ENCODE measurements at regions not wholly inside any gene's neighbourhood (a gene's known extent, or its start where the extent isn't known, plus 50 kb on each side); places are given as distances from the start of the nearest gene placed in this dataset.

- no peak for DNase-seq
Measured at GRCh38 chr12:97989366-97989940, 525.9 kb upstream of the TMPO start.

GRCh38 chr12:97994746-97995484 is 520.5 kb upstream of the TMPO start:
- DNase-seq = no peak

- DNase-seq = no peak
Measured at GRCh38 chr12:97995559-97995958, 519.8 kb upstream of the TMPO start.

GRCh38 chr12:98001430-98001829 is 514.0 kb upstream of the TMPO start:
- DNase-seq = no peak

- no peak for DNase-seq
Measured at GRCh38 chr12:98002887-98003493, 512.4 kb upstream of the TMPO start.

- DNase-seq = no peak
Measured at GRCh38 chr12:98007963-98008362, 507.4 kb upstream of the TMPO start.

- no peak for DNase-seq
Measured at GRCh38 chr12:98013560-98013959, 501.8 kb upstream of the TMPO start.

GRCh38 chr12:98018836-98019235 is 496.6 kb upstream of the TMPO start:
- no peak for DNase-seq

- no peak for DNase-seq
Measured at GRCh38 chr12:98020376-98020775, 495.0 kb upstream of the TMPO start.

GRCh38 chr12:98022961-98023360 is 492.4 kb upstream of the TMPO start:
- DNase-seq = no peak

GRCh38 chr12:98037401-98038140 is 477.8 kb upstream of the TMPO start:
- DNase-seq = no peak

- DNase-seq = no peak
Measured at GRCh38 chr12:98042668-98043067, 472.7 kb upstream of the TMPO start.

GRCh38 chr12:98045395-98045794 is 470.0 kb upstream of the TMPO start:
- no peak for DNase-seq

- DNase-seq = no peak
Measured at GRCh38 chr12:98048326-98048725, 467.1 kb upstream of the TMPO start.

- DNase-seq = no peak
Measured at GRCh38 chr12:98053202-98053601, 462.2 kb upstream of the TMPO start.

GRCh38 chr12:98057701-98058100 is 457.7 kb upstream of the TMPO start:
- no peak for DNase-seq

- DNase-seq = no peak
Measured at GRCh38 chr12:98058213-98058612, 457.2 kb upstream of the TMPO start.

- DNase-seq = no peak
Measured at GRCh38 chr12:98058838-98059237, 456.6 kb upstream of the TMPO start.

- DNase-seq = no peak
Measured at GRCh38 chr12:98059659-98060343, 455.6 kb upstream of the TMPO start.

- no peak for DNase-seq
Measured at GRCh38 chr12:98060411-98060810, 455.0 kb upstream of the TMPO start.

GRCh38 chr12:98062464-98063245 is 452.7 kb upstream of the TMPO start:
- no peak for DNase-seq

GRCh38 chr12:98064501-98064900 is 450.9 kb upstream of the TMPO start:
- DNase-seq = no peak

Measured in stimulated activated naive CD4-positive, alpha-beta T cell treated with Interleukin-2 at 50 U/mL for 16 hours (primary cell).